ENCODE measurements at regions not wholly inside any gene's neighbourhood (a gene's known extent, or its start where the extent isn't known, plus 50 kb on each side); places are given as distances from the start of the nearest gene placed in this dataset.

DNA sequence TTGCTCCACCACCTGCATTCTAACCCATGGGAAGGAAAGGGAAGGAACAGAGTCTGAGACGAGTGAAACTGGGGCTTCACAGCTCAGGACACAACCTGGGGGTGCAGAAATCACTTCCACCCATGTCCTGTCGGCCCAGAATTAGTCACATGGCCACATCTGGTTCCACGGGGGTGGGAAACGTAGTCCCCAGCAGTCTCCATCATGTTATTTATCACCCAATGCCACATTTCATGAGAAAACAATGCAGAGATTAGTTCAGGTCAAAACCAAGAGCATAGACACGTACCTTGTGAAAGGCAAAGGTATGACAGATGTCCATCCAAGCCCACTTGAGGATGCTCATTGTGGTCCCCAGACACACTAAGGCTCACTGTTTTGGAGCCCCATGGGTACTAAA, 125.1 kb downstream of the MED10 start:
- TF ChIP-seq, protein P1, sequence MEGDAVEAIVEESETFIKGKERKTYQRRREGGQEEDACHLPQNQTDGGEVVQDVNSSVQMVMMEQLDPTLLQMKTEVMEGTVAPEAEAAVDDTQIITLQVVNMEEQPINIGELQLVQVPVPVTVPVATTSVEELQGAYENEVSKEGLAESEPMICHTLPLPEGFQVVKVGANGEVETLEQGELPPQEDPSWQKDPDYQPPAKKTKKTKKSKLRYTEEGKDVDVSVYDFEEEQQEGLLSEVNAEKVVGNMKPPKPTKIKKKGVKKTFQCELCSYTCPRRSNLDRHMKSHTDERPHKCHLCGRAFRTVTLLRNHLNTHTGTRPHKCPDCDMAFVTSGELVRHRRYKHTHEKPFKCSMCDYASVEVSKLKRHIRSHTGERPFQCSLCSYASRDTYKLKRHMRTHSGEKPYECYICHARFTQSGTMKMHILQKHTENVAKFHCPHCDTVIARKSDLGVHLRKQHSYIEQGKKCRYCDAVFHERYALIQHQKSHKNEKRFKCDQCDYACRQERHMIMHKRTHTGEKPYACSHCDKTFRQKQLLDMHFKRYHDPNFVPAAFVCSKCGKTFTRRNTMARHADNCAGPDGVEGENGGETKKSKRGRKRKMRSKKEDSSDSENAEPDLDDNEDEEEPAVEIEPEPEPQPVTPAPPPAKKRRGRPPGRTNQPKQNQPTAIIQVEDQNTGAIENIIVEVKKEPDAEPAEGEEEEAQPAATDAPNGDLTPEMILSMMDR (conservative IDR thresholded peaks at IDR 0.05; ENCODE audit: low read depth, low read length), result no peak
- no peak for TF ChIP-seq EZH2phosphoT487 (IDR thresholded peaks at IDR 0.05; ENCODE audit: borderline replicate concordance, low read length)

All from PC-3 (cell line).